MCF 10A (cell line): ENCODE measurements at regions not wholly inside any gene's neighbourhood (a gene's known extent, or its start where the extent isn't known, plus 50 kb on each side); places are given as distances from the start of the nearest gene placed in this dataset.

Experiments used
- BruUV-seq: library from RNA; stranded (reverse); fragments of 400-500 nt; replicated peaks from 2 replicates; lab custom pipeline; 2021; lab: Mats Ljungman, UMichigan
- CTCF ChIA-PET: fragments of 300-600 bp; sonication (Branson Sonifier 250); formaldehyde crosslinking; extraction: SDS; loops from one replicate; lab custom pipeline; 2021; ENCODE audit warnings: antibody characterized with exemption, inconsistent platforms; lab: Yijun Ruan, JAX
- POLR2A ChIA-PET: fragments of 300-600, 350-650 bp; sonication (Branson Sonifier 250); formaldehyde crosslinking; extraction: SDS; loops from one replicate; lab custom pipeline; 2020; ENCODE audit warnings: antibody characterized with exemption, inconsistent platforms; lab: Yijun Ruan, JAX
- DNase-seq: peaks from one replicate; pipeline ENCODE4 v3.0.0-alpha.2; 2018; ENCODE audit not compliant: unreplicated experiment
- H3K27ac Mint-ChIP-seq: one replicate; pipeline ENCODE4 v1.8.0; 2022; ENCODE audit warnings: mild to moderate bottlenecking, low read depth, mixed read lengths; ENCODE audit not compliant: unreplicated experiment
- H3K27me3 Mint-ChIP-seq: one replicate; pipeline ENCODE4 v1.8.0; 2022; ENCODE audit warnings: mixed read lengths; ENCODE audit not compliant: insufficient read depth, unreplicated experiment
- H3K36me3 Mint-ChIP-seq: one replicate; pipeline ENCODE4 v1.8.0; 2022; ENCODE audit warnings: mild to moderate bottlenecking, moderate library complexity, mixed read lengths; ENCODE audit not compliant: insufficient read depth, unreplicated experiment
- H3K4me1 Mint-ChIP-seq: one replicate; pipeline ENCODE4 v1.8.0; 2022; ENCODE audit warnings: mixed read lengths; ENCODE audit not compliant: insufficient read depth, unreplicated experiment
- H3K4me3 Mint-ChIP-seq: one replicate; pipeline ENCODE4 v1.8.0; 2022; ENCODE audit warnings: mild to moderate bottlenecking, moderate library complexity, mixed read lengths; ENCODE audit not compliant: unreplicated experiment
- H3K9me3 Mint-ChIP-seq: one replicate; pipeline ENCODE4 v1.8.0; 2022; ENCODE audit warnings: mixed read lengths; ENCODE audit not compliant: unreplicated experiment
- intact Hi-C: fragments of 100-400 bp; cut with micrococcal nuclease; formaldehyde crosslinking; loops from 2 replicates; pipeline ENCODE4 v1.14.1; 2022
- TF ChIP-seq, protein P1 (sequence below): fragments of 200-600 bp; IDR thresholded peaks from one replicate; pipeline ENCODE4 v1.8.0; 2022; ENCODE audit warnings: antibody characterized with exemption, mild to moderate bottlenecking; ENCODE audit not compliant: unreplicated experiment

- H3K27me3 Mint-ChIP-seq = no peaks in the 10 kb centered on the region
- CTCF ChIA-PET = interaction anchor here (0.7 kb wide), 1 partner anchor 871 kb away, joined by 5 read pairs; no protein-coding TSS in a partner anchor
- intact Hi-C loops = no loop called here
- H3K36me3 Mint-ChIP-seq = no peaks in the 10 kb centered on the region
- BruUV-seq = no TSS peak
- peaks cover 20% of the 10 kb centered on the region for H3K9me3 Mint-ChIP-seq
- TF ChIP-seq, protein P1, sequence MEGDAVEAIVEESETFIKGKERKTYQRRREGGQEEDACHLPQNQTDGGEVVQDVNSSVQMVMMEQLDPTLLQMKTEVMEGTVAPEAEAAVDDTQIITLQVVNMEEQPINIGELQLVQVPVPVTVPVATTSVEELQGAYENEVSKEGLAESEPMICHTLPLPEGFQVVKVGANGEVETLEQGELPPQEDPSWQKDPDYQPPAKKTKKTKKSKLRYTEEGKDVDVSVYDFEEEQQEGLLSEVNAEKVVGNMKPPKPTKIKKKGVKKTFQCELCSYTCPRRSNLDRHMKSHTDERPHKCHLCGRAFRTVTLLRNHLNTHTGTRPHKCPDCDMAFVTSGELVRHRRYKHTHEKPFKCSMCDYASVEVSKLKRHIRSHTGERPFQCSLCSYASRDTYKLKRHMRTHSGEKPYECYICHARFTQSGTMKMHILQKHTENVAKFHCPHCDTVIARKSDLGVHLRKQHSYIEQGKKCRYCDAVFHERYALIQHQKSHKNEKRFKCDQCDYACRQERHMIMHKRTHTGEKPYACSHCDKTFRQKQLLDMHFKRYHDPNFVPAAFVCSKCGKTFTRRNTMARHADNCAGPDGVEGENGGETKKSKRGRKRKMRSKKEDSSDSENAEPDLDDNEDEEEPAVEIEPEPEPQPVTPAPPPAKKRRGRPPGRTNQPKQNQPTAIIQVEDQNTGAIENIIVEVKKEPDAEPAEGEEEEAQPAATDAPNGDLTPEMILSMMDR = no peak
- POLR2A ChIA-PET = interaction anchor here (0.5 kb wide), 1 partner anchor 87 kb away, joined by 3 read pairs; no protein-coding TSS in a partner anchor
- H3K4me1 Mint-ChIP-seq = no peaks in the 10 kb centered on the region
- H3K4me3 Mint-ChIP-seq = no peak overlapping the region
- H3K27ac Mint-ChIP-seq = no peak overlapping the region
- DNase-seq = no peak
Measured at GRCh38 chr16:63061319-63061718, 1025.1 kb upstream of the CDH8 start.

GRCh38 chr16:63059676-63060075 is 1023.4 kb upstream of the CDH8 start:
- no peaks in the 10 kb centered on the region for H3K4me1 Mint-ChIP-seq
- CTCF ChIA-PET = interaction anchor here (0.6 kb wide), 2 partner anchors 12 to 36 kb away, joined by 3 to 4 read pairs; no protein-coding TSS in a partner anchor
- no peak for DNase-seq
- POLR2A ChIA-PET = no interaction called here
- H3K27ac Mint-ChIP-seq = no peak overlapping the region
- H3K36me3 Mint-ChIP-seq = no peaks in the 10 kb centered on the region
- intact Hi-C loops = no loop called here
- H3K27me3 Mint-ChIP-seq = no peaks in the 10 kb centered on the region
- no TSS peak for BruUV-seq
- TF ChIP-seq, protein P1 = no peak
- peaks cover 14% of the 10 kb centered on the region for H3K9me3 Mint-ChIP-seq
- H3K4me3 Mint-ChIP-seq = no peak overlapping the region

DNA sequence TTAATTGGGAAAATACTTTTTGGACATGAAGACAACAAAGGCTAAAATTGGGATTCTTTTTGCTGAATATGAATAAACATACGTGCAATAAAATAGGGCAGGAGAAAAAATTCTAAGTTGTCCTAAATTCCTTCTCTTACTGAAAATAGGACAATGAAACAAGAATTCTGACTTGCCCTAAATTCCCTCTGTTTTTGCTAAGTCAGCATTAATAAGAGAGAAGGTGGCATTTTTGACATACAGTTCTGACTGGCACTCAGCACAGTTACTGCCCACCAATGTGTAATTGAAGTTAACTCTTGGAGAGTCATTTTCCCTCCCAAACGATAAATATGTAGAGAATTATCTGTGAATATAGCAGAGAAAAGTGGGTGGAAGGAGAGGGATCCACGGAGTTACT is 1021.1 kb upstream of the CDH8 start:
- ChIA-PET POLR2A (no interaction called here), CTCF (no interaction called here)
- Mint-ChIP-seq H3K36me3 (no peaks in the 10 kb centered on the region), H3K27ac (no peak overlapping the region), H3K9me3 (peaks cover 21% of the 10 kb centered on the region), H3K4me1 (no peaks in the 10 kb centered on the region), H3K4me3 (no peak overlapping the region), H3K27me3 (no peaks in the 10 kb centered on the region)
- intact Hi-C loops = no loop called here
- TF ChIP-seq, protein P1 = no peak
- DNase-seq = no peak
- no TSS peak for BruUV-seq

- Mint-ChIP-seq H3K4me1 (no peaks in the 10 kb centered on the region), H3K27ac (no peak overlapping the region), H3K27me3 (no peaks in the 10 kb centered on the region), H3K4me3 (no peak overlapping the region), H3K36me3 (no peaks in the 10 kb centered on the region), H3K9me3 (peaks cover 31% of the 10 kb centered on the region)
- DNase-seq = no peak
- ChIA-PET POLR2A (no interaction called here), CTCF (no interaction called here)
- intact Hi-C loops = no loop called here
- TF ChIP-seq, protein P1 = no peak
- BruUV-seq = no TSS peak
Measured at GRCh38 chr16:63050391-63050790, 1014.2 kb upstream of the CDH8 start.
